ENCODE measurements at regions not wholly inside any gene's neighbourhood (a gene's known extent, or its start where the extent isn't known, plus 50 kb on each side); places are given as distances from the start of the nearest gene placed in this dataset.

DNA sequence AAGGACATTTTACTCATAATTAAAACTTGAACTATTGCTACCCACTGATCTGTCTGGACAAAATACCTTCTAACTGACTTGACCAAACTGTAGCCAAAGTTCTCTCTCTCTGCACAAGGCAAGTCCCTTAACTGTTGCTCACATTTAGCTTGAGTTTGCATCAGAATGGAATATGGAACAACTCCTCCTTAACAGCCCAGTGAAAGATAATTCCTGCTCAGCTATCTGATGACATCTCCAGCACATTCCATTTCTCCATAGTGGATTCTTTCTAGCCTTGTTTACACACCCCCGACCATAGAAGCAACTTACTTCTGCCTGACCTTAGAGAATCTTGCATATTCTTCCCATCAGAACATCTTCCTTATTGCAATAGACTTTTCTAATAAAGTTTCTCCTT is 317.2 kb upstream of the CDH2 start:
- no peak overlapping the region for H3K27ac Mint-ChIP-seq
- H3K4me1 Mint-ChIP-seq = no peaks in the 10 kb centered on the region
- H3K27me3 Mint-ChIP-seq = no peaks in the 10 kb centered on the region

DNA sequence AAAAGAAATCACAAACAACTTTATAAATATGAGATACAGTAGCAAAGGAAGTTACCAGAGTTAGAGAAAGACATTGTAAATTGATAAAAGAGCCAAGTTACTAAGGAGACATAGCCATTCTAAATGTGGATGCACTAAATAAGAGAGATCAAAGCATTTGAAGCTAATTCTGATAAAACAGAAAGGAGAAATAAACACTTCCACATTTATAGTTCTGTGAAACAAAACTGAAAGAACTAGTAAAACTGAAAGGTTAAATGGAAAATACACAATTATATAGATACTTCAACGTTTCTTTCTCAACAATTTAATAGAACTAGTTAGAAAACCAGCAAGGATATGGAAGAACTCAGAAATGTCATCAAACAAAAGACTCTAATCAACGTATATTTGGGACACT is 309.0 kb upstream of the CDH2 start:
- H3K9me3 Mint-ChIP-seq = peaks cover 22% of the 10 kb centered on the region
- no peaks in the 10 kb centered on the region for H3K36me3 Mint-ChIP-seq (ENCODE audit: low read depth)
- H3K27me3 Mint-ChIP-seq = no peaks in the 10 kb centered on the region
- H3K4me1 Mint-ChIP-seq = peaks cover 2% of the 10 kb centered on the region
- H3K27ac Mint-ChIP-seq = no peak overlapping the region
- H3K4me3 Mint-ChIP-seq = no peak overlapping the region
- ATAC-seq = no peak
- no peak for DNase-seq

More for the DNA sequence above, 317.2 kb upstream of the CDH2 start:
- ATAC-seq = no peak
- no peak overlapping the region for H3K4me3 Mint-ChIP-seq
- peaks cover 21% of the 10 kb centered on the region for H3K9me3 Mint-ChIP-seq
- H3K36me3 Mint-ChIP-seq (ENCODE audit: low read depth) = no peaks in the 10 kb centered on the region
- no peak for DNase-seq

DNA sequence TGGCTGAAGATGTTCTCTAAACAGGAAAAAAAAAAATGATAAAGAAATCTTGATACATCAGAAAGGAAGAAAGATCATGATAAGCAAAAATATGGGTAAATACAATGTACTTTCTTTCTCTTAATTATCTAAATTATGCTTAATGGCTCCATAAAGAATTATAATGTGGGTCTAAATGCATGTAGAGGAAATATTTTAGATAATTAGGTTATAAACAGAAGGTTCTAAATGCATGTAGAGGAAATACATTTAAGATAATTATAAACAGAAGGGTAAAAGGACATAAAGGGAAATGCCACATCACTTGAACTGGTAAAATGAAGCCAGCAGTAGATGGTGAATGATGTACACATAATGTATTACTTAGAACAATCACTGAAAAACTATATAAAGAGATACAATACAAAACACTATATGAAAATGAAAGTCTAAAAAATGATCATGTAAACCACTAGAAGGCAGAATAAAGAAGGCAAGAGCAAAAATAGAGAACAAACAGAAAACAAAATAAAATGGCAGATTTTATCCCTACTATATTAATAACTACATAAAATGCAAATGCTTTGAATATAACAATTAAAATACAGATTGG is 308.4 kb upstream of the CDH2 start:
- Mint-ChIP-seq H3K4me3 (no peak overlapping the region), H3K27ac (no peak overlapping the region), H3K4me1 (peaks cover 2% of the 10 kb centered on the region), H3K27me3 (no peaks in the 10 kb centered on the region), H3K36me3 (ENCODE audit: low read depth) (no peaks in the 10 kb centered on the region), H3K9me3 (peaks cover 19% of the 10 kb centered on the region)
- DNase-seq = no peak
- no peak for ATAC-seq

DNA sequence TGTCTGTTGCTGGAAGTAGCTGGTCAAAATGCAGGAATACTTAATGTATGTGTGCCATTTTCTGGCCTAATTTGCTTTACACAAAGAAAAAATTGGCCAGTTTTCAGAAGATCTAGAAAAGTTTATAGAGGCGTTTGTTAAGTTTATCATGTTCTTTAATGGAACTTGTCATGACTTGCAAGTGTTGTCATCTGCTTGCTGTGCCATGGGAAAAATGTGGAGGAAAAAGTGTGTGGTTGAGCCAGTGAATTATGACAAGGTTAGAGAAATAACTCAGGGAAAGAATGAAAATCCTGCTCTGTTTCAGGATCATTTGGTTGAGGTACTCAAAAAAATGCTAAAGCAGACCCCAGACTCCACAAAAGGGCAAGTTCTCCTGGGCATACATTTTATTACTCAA is 301.6 kb upstream of the CDH2 start:
- H3K27ac Mint-ChIP-seq = no peak overlapping the region

DNA sequence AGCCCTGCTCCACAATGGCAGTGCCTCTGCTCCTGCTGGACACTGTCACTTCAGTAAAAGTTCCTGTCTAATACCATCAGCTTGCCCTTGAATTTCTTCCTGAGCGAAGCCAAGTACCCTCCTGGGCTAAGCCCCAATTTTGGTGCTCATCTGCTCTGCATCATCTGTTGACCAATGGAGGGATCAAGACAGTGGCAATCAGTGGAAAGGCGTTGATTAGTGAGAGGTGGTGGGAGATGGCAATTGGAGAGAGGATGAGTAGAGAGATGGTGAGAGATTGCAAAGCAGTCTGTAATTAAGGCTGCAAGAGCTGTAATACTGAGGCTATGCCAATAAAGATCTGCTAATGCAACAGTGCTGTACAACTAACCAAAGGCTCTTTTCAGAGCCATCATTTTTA is 299.4 kb upstream of the CDH2 start:
- H3K4me1 Mint-ChIP-seq = no peaks in the 10 kb centered on the region
- peaks cover 2% of the 10 kb centered on the region for H3K36me3 Mint-ChIP-seq (ENCODE audit: low read depth)
- DNase-seq = no peak
- ATAC-seq = no peak
- no peaks in the 10 kb centered on the region for H3K27me3 Mint-ChIP-seq
- peaks cover 16% of the 10 kb centered on the region for H3K9me3 Mint-ChIP-seq
- H3K27ac Mint-ChIP-seq = no peak overlapping the region
- no peak overlapping the region for H3K4me3 Mint-ChIP-seq

More for the DNA sequence above, 301.6 kb upstream of the CDH2 start:
- peaks cover 2% of the 10 kb centered on the region for H3K36me3 Mint-ChIP-seq (ENCODE audit: low read depth)
- no peaks in the 10 kb centered on the region for H3K4me1 Mint-ChIP-seq
- no peak overlapping the region for H3K4me3 Mint-ChIP-seq
- peaks cover 22% of the 10 kb centered on the region for H3K9me3 Mint-ChIP-seq
- ATAC-seq (no peak), DNase-seq (no peak)
- no peaks in the 10 kb centered on the region for H3K27me3 Mint-ChIP-seq

DNA sequence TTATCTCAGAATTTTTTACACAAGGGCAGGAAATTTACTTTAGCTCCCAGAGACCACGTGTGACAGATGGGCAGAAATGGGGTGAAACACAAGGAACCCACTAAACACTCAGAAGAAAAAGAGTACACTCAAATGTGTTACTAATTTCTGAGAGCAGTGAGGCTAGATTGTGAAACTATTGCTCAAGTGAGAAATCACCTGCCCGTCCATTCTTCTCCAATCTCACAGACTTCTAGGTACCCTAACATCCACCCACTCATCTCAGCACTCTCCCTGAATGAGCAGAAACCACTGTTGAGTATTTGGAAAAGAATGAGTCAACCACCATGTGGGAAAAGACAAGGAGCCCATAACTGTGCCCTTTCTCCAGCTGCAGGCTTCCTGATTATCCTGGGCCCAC is 293.0 kb upstream of the CDH2 start:
- ATAC-seq (no peak), DNase-seq (no peak)
- peaks cover 2% of the 10 kb centered on the region for H3K36me3 Mint-ChIP-seq (ENCODE audit: low read depth)
- H3K27me3 Mint-ChIP-seq = no peaks in the 10 kb centered on the region
- no peak overlapping the region for H3K4me3 Mint-ChIP-seq
- H3K4me1 Mint-ChIP-seq = no peaks in the 10 kb centered on the region
- no peak overlapping the region for H3K27ac Mint-ChIP-seq
- peaks cover 15% of the 10 kb centered on the region for H3K9me3 Mint-ChIP-seq

DNA sequence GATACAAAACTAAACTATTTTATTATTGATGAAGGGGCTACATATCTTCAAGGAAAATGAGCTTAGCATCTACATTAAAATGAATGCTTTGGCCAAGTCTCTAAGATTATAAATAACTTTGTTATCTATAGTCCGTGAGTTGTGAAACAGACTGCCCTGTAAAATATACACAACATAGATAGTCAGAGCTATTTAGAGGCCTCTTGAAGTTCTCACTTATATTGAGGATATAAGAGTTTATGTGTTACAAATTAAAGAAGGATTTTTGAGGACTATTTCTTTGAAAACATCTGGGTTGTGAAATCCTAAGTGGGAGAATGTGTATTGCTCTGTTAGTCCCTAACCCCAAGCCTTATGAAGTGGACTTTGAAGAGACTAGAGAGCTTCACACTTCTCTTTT is 292.0 kb upstream of the CDH2 start:
- no peak for DNase-seq
- Mint-ChIP-seq H3K27ac (no peak overlapping the region), H3K36me3 (ENCODE audit: low read depth) (no peaks in the 10 kb centered on the region), H3K27me3 (no peaks in the 10 kb centered on the region), H3K4me3 (no peak overlapping the region), H3K4me1 (no peaks in the 10 kb centered on the region), H3K9me3 (peaks cover 14% of the 10 kb centered on the region)
- ATAC-seq = no peak

DNA sequence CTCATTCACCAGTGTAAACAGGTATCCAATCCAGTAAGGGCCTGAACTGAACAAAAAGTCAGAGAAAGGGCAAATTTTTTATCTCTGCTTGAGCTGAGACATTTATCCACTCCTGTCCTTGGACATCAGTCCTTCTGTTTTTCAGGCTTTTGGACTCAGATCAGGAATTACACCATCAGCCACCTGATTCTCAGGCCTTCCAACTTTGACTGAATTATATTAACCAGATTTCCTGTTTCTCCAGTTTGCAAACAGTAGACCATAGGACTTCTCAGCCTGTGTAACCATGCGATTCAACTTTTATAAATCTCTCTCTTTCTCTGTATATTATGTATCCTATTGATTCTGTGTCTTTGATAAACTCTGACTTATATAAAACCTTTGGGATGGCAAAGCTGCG is 289.3 kb upstream of the CDH2 start:
- Mint-ChIP-seq H3K27ac (no peak overlapping the region), H3K27me3 (no peaks in the 10 kb centered on the region), H3K36me3 (ENCODE audit: low read depth) (no peaks in the 10 kb centered on the region), H3K9me3 (peaks cover 12% of the 10 kb centered on the region), H3K4me3 (no peak overlapping the region), H3K4me1 (no peaks in the 10 kb centered on the region)
- DNase-seq = no peak
- ATAC-seq = no peak

DNA sequence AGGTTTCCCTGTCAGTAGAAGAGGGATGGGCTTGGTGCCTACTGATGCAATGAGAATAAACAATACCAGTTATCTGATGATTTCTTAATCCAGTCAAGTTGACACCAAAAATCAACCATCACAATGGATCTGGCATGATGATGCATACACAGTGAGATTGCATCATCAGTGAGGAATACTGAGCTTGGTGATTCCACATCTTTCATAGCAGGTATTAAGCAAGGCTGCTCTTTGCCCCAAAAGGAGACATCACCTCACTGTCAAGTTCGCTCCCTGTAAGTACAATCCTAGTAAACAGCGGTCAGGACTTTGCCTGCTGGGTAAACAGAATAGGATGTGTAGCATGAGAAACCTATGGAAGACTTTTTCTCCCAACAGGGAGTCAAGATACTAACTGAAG is 282.7 kb upstream of the CDH2 start:
- DNase-seq (no peak), ATAC-seq (no peak)
- H3K4me3 Mint-ChIP-seq = no peak overlapping the region
- no peaks in the 10 kb centered on the region for H3K27me3 Mint-ChIP-seq
- peaks cover 10% of the 10 kb centered on the region for H3K9me3 Mint-ChIP-seq
- H3K36me3 Mint-ChIP-seq (ENCODE audit: low read depth) = no peaks in the 10 kb centered on the region
- H3K4me1 Mint-ChIP-seq = no peaks in the 10 kb centered on the region
- no peak overlapping the region for H3K27ac Mint-ChIP-seq

DNA sequence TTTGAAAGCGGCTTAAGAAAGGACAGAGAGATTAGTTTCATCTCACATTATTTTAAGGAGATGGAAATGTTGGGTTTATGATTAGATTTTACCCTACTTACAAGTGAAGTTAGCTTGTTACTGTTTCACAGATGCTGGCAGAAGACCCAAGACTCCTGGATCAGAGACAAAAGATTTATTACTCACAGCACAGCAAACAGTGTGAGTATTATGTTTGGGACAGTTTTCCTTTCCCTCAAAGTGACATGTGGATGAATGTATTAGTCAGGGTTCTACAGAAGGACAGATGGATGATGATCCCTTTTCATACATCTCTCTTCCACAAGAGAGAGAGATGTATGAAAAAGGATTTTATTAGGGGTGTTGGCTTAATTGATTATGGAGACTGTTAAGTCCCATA is 281.8 kb upstream of the CDH2 start:
- Mint-ChIP-seq H3K4me1 (no peaks in the 10 kb centered on the region), H3K27me3 (no peaks in the 10 kb centered on the region), H3K4me3 (no peak overlapping the region), H3K9me3 (peaks cover 12% of the 10 kb centered on the region), H3K27ac (no peak overlapping the region), H3K36me3 (ENCODE audit: low read depth) (no peaks in the 10 kb centered on the region)
- DNase-seq (no peak), ATAC-seq (no peak)

DNA sequence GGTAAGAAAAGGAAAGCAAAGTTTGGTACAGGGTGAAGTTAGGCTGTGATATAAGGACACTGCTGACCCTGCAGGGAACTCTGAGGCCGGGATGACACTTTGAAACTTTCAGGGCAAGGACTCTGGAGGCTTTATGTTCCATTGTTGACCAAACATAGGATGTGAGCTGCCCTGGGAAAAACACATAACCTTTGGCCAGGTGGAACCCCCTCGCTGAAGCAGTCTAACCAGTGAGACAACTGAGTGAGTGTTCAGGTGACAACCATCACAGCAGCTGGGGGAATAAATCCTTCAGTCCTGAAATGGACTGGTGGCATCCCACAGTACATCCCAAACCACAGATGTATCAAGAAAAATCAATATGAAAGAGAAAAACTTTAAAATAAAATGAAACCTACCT is 280.9 kb upstream of the CDH2 start:
- no peaks in the 10 kb centered on the region for H3K36me3 Mint-ChIP-seq (ENCODE audit: low read depth)
- H3K4me1 Mint-ChIP-seq = no peaks in the 10 kb centered on the region
- ATAC-seq (no peak), DNase-seq (no peak)
- H3K4me3 Mint-ChIP-seq = no peak overlapping the region
- no peaks in the 10 kb centered on the region for H3K27me3 Mint-ChIP-seq
- no peak overlapping the region for H3K27ac Mint-ChIP-seq
- peaks cover 8% of the 10 kb centered on the region for H3K9me3 Mint-ChIP-seq

DNA sequence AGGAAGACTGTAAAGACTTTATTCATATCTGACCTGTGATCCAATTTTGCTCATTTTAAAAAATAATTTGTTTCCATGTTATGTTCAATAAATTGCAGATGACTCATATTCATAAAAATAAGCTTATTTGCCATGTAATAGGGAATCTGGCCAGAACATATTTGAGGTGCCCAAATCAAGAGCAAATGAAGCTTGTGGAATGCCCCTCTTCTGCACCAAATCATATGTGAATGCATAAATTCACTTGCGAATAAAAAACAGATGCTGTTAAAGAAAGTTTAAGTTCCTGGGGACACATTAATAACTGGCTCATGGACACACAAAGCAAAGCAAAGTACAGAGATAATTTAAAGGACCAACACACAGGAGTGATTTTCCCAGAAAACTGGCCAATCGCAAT is 279.0 kb upstream of the CDH2 start:
- DNase-seq (no peak), ATAC-seq (no peak)
- Mint-ChIP-seq H3K27ac (no peak overlapping the region), H3K4me3 (no peak overlapping the region), H3K36me3 (ENCODE audit: low read depth) (no peaks in the 10 kb centered on the region), H3K9me3 (peaks cover 13% of the 10 kb centered on the region), H3K27me3 (no peaks in the 10 kb centered on the region), H3K4me1 (no peaks in the 10 kb centered on the region)

DNA sequence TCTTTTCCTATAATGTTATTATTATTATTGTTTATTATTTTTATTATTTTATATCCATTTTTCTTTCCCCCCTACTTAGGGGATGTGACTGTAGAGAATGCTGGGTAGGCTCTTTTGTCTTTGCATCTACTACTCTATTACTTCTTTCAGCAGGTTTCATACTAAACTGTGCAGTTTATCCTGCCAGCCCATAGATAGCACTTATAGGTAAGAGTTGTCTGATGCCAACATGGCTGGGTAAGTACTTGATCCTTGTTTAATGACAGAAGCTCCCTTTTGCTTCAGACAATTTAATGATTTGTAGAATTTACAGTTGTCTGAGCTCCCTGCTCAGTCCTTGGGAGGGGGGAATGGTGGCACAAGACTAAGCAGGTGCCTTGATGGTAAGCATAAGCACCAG is 262.9 kb upstream of the CDH2 start:
- ATAC-seq (no peak), DNase-seq (no peak)
- Mint-ChIP-seq H3K4me1 (no peaks in the 10 kb centered on the region), H3K4me3 (no peak overlapping the region), H3K9me3 (peaks cover 8% of the 10 kb centered on the region), H3K27ac (no peak overlapping the region), H3K36me3 (ENCODE audit: low read depth) (no peaks in the 10 kb centered on the region), H3K27me3 (no peaks in the 10 kb centered on the region)

DNA sequence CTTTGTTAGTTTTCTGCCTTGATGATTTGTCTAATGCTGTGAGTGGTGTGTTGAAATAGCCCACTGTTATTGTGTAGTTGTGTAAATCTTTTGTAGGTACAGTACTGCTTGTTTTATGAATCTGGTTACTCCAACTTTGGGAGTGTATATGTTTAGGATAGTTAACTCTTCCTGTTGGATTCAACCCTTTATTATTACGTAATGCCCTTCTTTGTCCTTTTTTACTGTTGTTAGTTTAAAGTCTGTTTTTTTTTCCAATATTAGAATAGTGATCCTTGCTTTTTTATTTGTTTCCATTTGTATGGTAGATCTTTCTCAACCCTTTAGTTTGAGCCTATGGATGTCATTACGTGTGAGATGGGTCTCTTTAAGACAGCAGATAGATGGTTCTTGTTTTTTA is 261.5 kb upstream of the CDH2 start:
- H3K4me1 Mint-ChIP-seq = no peaks in the 10 kb centered on the region
- ATAC-seq (no peak), DNase-seq (no peak)
- H3K36me3 Mint-ChIP-seq (ENCODE audit: low read depth) = no peaks in the 10 kb centered on the region
- no peak overlapping the region for H3K27ac Mint-ChIP-seq
- H3K9me3 Mint-ChIP-seq = peaks cover 11% of the 10 kb centered on the region
- no peaks in the 10 kb centered on the region for H3K27me3 Mint-ChIP-seq
- no peak overlapping the region for H3K4me3 Mint-ChIP-seq

DNA sequence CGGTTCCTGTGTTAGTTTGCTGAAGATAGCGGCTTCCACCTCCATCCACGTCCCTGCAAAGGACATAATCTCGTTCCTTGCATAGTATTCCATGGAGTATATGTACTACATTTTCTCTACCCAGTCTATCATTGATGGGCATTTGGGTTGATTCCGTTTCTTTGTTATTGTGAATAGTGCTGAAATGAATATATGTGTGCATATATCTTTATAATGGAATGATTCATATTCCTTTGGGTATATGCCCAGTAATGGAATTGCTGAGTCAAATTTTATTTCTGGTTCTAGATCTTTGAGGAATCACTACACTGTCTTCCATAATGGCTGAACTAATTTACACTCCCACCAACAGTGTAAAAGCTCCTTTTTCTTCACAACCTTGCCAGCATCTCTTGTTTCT is 255.4 kb upstream of the CDH2 start:
- Mint-ChIP-seq H3K9me3 (peaks cover 7% of the 10 kb centered on the region), H3K36me3 (ENCODE audit: low read depth) (no peaks in the 10 kb centered on the region), H3K27me3 (no peaks in the 10 kb centered on the region), H3K27ac (no peak overlapping the region), H3K4me3 (no peak overlapping the region), H3K4me1 (no peaks in the 10 kb centered on the region)
- DNase-seq = no peak
- no peak for ATAC-seq

DNA sequence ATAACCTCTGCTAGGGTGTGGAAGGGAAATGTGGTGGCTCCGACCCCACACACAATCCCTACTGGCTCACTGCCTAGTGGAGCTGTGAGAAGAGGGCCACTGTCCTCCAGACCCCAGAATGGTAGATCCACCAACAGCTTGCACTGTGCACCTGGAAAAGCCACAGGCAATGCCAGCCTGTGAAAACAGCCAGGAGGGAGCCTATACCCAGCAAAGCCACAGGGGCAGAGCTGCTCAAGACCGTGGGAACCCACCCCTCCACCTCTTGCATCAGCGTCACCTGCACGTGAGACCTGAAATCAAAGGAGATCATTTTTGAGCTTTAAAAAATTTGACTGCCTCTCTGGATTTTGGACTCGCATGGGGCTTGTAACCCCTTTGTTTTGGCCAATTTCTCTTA is 249.0 kb upstream of the CDH2 start:
- H3K4me1 Mint-ChIP-seq = no peaks in the 10 kb centered on the region
- no peak for ATAC-seq
- no peaks in the 10 kb centered on the region for H3K27me3 Mint-ChIP-seq
- H3K27ac Mint-ChIP-seq = no peak overlapping the region
- DNase-seq = no peak
- H3K4me3 Mint-ChIP-seq = no peak overlapping the region
- H3K9me3 Mint-ChIP-seq = peaks cover 22% of the 10 kb centered on the region
- H3K36me3 Mint-ChIP-seq (ENCODE audit: low read depth) = no peaks in the 10 kb centered on the region
